ENCODE measurements at regions not wholly inside any gene's neighbourhood (a gene's known extent, or its start where the extent isn't known, plus 50 kb on each side); places are given as distances from the start of the nearest gene placed in this dataset.
"Not testable (repeated sequence)": the region's sequence is repeated elsewhere in the genome, so short reads cannot be mapped to it uniquely, and the experiment has no call there.

- Histone ChIP-seq H3K9me2 (replicated peaks; ENCODE audit: low read length) (no peaks in the 10 kb centered on the region), H3K9me3 (ENCODE audit: low read length) (no peaks in the 10 kb centered on the region), H3K27me3 (ENCODE audit: low read length) (no peaks in the 10 kb centered on the region), H3K36me3 (ENCODE audit: low read depth, low read length) (no peaks in the 10 kb centered on the region), H4K20me1 (ENCODE audit: low read length) (no peaks in the 10 kb centered on the region), H3K4me1 (ENCODE audit: insufficient read depth, low read length) (no peaks in the 10 kb centered on the region), H3K27ac (ENCODE audit: low read length) (no peak overlapping the region), H3F3A (ENCODE audit: low read length, unreplicated experiment) (no peaks in the 10 kb centered on the region), H3K4me2 (ENCODE audit: low read length) (no peak overlapping the region), H3K4me3 (ENCODE audit: low read length) (no peak overlapping the region), H3K9ac (ENCODE audit: low read length) (no peak overlapping the region), H2AFZ (ENCODE audit: low read length) (no peak overlapping the region), H3K79me2 (ENCODE audit: low read length) (no peaks in the 10 kb centered on the region)
- TF ChIP-seq EZH2phosphoT487 (IDR thresholded peaks at IDR 0.05; ENCODE audit: borderline replicate concordance, low read length) (no peak), CTCF (conservative IDR thresholded peaks at IDR 0.05; ENCODE audit: low read depth, low read length) (no peak), EZH2 (IDR thresholded peaks at IDR 0.05; ENCODE audit: low read length, unreplicated experiment) (no peak)
- POLR2A ChIA-PET (ENCODE audit: unreplicated experiment): no interaction called here
- ATAC-seq (no peak), DNase-seq (no peak)
- no TSS peak for BruUV-seq (replicated peaks)
- CTCF ChIA-PET: no interaction called here
- intact Hi-C loops (cut with micrococcal nuclease): no loop called here
These were observed 1099.7 kb downstream of the SUCLG1 start for GRCh38 chr2:83359336-83359735.

DNA sequence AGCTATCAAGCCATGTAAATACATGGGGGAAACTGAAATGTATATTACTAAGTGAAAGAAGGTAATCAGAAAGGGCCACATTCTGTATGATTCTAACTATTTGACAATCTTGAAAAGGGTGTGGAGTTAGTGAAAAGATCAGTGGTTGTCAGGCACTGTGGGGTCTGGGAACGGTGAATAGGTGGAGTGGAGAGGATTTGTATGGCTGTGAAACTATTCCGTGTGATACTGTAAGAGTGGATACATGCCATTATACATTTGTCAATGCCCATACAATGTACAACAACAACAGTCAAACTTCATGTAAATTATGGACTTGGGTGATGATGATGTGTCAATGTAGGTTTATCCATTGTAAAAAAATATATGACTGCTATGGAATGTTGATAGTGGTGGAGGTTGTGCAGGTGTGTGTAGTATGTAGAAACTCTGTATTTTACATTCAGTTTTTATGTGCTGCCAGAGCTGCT lies 1116.2 kb downstream of the SUCLG1 start:
- H4K20me1 ChIP-seq (ENCODE audit: low read length): no peaks in the 10 kb centered on the region
- H3K9me3 ChIP-seq (ENCODE audit: low read length): no peaks in the 10 kb centered on the region
- no peak overlapping the region for H3K27ac ChIP-seq (ENCODE audit: low read length)
- no peak overlapping the region for H2AFZ ChIP-seq (ENCODE audit: low read length)
- no peak overlapping the region for H3K9ac ChIP-seq (ENCODE audit: low read length)
- intact Hi-C loops (cut with micrococcal nuclease): no loop called here
- no peak overlapping the region for H3K4me2 ChIP-seq (ENCODE audit: low read length)
- POLR2A ChIA-PET (ENCODE audit: unreplicated experiment): no interaction called here
- CTCF ChIA-PET: no interaction called here
- H3K27me3 ChIP-seq (ENCODE audit: low read length): no peaks in the 10 kb centered on the region
- no peaks in the 10 kb centered on the region for H3F3A ChIP-seq (ENCODE audit: low read length, unreplicated experiment)
- no peak overlapping the region for H3K4me3 ChIP-seq (ENCODE audit: low read length)
- DNase-seq (no peak), ATAC-seq (no peak)
- no peaks in the 10 kb centered on the region for H3K79me2 ChIP-seq (ENCODE audit: low read length)
- no peaks in the 10 kb centered on the region for H3K9me2 ChIP-seq (replicated peaks; ENCODE audit: low read length)
- H3K36me3 ChIP-seq (ENCODE audit: low read depth, low read length): no peaks in the 10 kb centered on the region
- no peaks in the 10 kb centered on the region for H3K4me1 ChIP-seq (ENCODE audit: insufficient read depth, low read length)
- BruUV-seq (replicated peaks): no TSS peak
- TF ChIP-seq CTCF (conservative IDR thresholded peaks at IDR 0.05; ENCODE audit: low read depth, low read length) (no peak), EZH2 (IDR thresholded peaks at IDR 0.05; ENCODE audit: low read length, unreplicated experiment) (no peak), EZH2phosphoT487 (IDR thresholded peaks at IDR 0.05; ENCODE audit: borderline replicate concordance, low read length) (no peak)

GRCh38 chr2:83340424-83340823 lies 1118.7 kb downstream of the SUCLG1 start:
- H3F3A ChIP-seq (ENCODE audit: low read length, unreplicated experiment): no peaks in the 10 kb centered on the region
- no peak overlapping the region for H2AFZ ChIP-seq (ENCODE audit: low read length)
- no peaks in the 10 kb centered on the region for H3K27me3 ChIP-seq (ENCODE audit: low read length)
- ChIA-PET POLR2A (ENCODE audit: unreplicated experiment) (no interaction called here), CTCF (no interaction called here)
- no peak overlapping the region for H3K9ac ChIP-seq (ENCODE audit: low read length)
- no peaks in the 10 kb centered on the region for H3K79me2 ChIP-seq (ENCODE audit: low read length)
- ATAC-seq: no peak
- no peak overlapping the region for H3K4me3 ChIP-seq (ENCODE audit: low read length)
- H3K9me2 ChIP-seq (replicated peaks; ENCODE audit: low read length): no peaks in the 10 kb centered on the region
- H3K27ac ChIP-seq (ENCODE audit: low read length): no peak overlapping the region
- no peak for TF ChIP-seq EZH2 (IDR thresholded peaks at IDR 0.05; ENCODE audit: low read length, unreplicated experiment)
- no peak for TF ChIP-seq EZH2phosphoT487 (IDR thresholded peaks at IDR 0.05; ENCODE audit: borderline replicate concordance, low read length)
- no peak for TF ChIP-seq CTCF (conservative IDR thresholded peaks at IDR 0.05; ENCODE audit: low read depth, low read length)
- no TSS peak for BruUV-seq (replicated peaks)
- no peaks in the 10 kb centered on the region for H3K9me3 ChIP-seq (ENCODE audit: low read length)
- H3K4me1 ChIP-seq (ENCODE audit: insufficient read depth, low read length): no peaks in the 10 kb centered on the region
- intact Hi-C loops (cut with micrococcal nuclease): no loop called here
- H3K4me2 ChIP-seq (ENCODE audit: low read length): no peak overlapping the region
- H4K20me1 ChIP-seq (ENCODE audit: low read length): no peaks in the 10 kb centered on the region
- no peak for DNase-seq
- H3K36me3 ChIP-seq (ENCODE audit: low read depth, low read length): no peaks in the 10 kb centered on the region

DNA sequence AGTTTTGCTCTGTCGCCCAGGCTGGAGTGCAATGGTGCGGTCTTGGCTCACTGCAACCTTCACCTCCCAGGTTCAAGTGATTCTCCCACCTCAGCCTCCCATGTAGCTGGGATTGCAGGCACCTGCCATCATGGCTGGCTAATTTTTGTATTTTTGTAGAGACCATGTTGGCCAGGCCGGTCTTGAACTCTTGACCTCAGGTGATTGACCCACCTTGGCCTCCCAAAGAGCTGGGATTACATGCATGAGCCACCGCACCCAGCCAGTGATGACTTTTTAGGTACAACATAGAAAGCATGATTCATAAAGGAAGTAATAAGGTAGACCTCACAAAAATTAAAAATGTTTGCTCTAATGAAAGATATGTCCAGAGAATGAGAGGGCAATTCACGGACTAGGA lies 1119.1 kb downstream of the SUCLG1 start:
- not testable (repeated sequence) for H3K4me1 ChIP-seq (ENCODE audit: insufficient read depth, low read length); ATAC-seq; H3F3A ChIP-seq (ENCODE audit: low read length, unreplicated experiment)

More for the DNA sequence above, 1119.1 kb downstream of the SUCLG1 start:
- H3K9ac ChIP-seq (ENCODE audit: low read length); H3K36me3 ChIP-seq (ENCODE audit: low read depth, low read length); H2AFZ ChIP-seq (ENCODE audit: low read length); POLR2A ChIA-PET (ENCODE audit: unreplicated experiment); DNase-seq; BruUV-seq (replicated peaks); H3K9me2 ChIP-seq (replicated peaks; ENCODE audit: low read length); CTCF ChIA-PET; H3K27me3 ChIP-seq (ENCODE audit: low read length); H3K27ac ChIP-seq (ENCODE audit: low read length); H3K9me3 ChIP-seq (ENCODE audit: low read length); H3K79me2 ChIP-seq (ENCODE audit: low read length); intact Hi-C loops (cut with micrococcal nuclease); H4K20me1 ChIP-seq (ENCODE audit: low read length); H3K4me3 ChIP-seq (ENCODE audit: low read length); H3K4me2 ChIP-seq (ENCODE audit: low read length): not testable (repeated sequence)
